SK-N-SH (cell line): ENCODE measurements at regions not wholly inside any gene's neighbourhood (a gene's known extent, or its start where the extent isn't known, plus 50 kb on each side); places are given as distances from the start of the nearest gene placed in this dataset.

Source experiments
- CTCF ChIA-PET: fragments of 300-600, 350-600 bp; formaldehyde crosslinking; extraction: SDS; loops from one replicate; lab custom pipeline; 2021; lab: Yijun Ruan, JAX
- POLR2A ChIA-PET: fragments of 350-600 bp; sonication (Branson Sonifier 250); formaldehyde crosslinking; extraction: SDS; loops from one replicate; lab custom pipeline; 2020; ENCODE audit warnings: antibody characterized with exemption, inconsistent platforms; lab: Yijun Ruan, JAX
- DNase-seq: peaks from one replicate; pipeline ENCODE4 v3.0.0; 2012
- H2AFZ ChIP-seq: fragments of 200-600 bp; sonication (generic); 2 replicates; pipeline ENCODE4 v1.8.1; 2016; ENCODE audit warnings: antibody characterized with exemption, mild to moderate bottlenecking, low read depth
- H3F3A ChIP-seq: fragments of 200-600 bp; sonication (generic); replicated peaks from 2 replicates; pipeline ENCODE3; 2016; ENCODE audit warnings: antibody characterized with exemption, mild to moderate bottlenecking; ENCODE audit not compliant: insufficient read depth
- H3K27ac ChIP-seq, 2 experiments: fragments of 200-500 bp in 1 of 2; fragments of 200-600 bp in 1 of 2; sonication (Bioruptor generic) in 1 of 2; sonication (generic), shearing (Covaris generic) in 1 of 2; 2 replicates each; pipeline versions ENCODE4 v1.5.1 to v1.6.1; 2014 to 2016; ENCODE audit warnings: low read depth in 2 of 2, inconsistent platforms in 1 of 2, low read length in 1 of 2, mild to moderate bottlenecking in 1 of 2, mixed read lengths in 1 of 2
- H3K27me3 ChIP-seq: fragments of 200-600 bp; sonication (generic), shearing (Covaris generic); 2 replicates; pipeline ENCODE4 v1.6.1; 2016; ENCODE audit warnings: mixed run types; ENCODE audit not compliant: insufficient read depth
- H3K36me3 ChIP-seq, 2 experiments: fragments of 200-500 bp in 1 of 2; fragments of 200-600 bp in 1 of 2; sonication (Bioruptor generic) in 1 of 2; sonication (generic) in 1 of 2; replicated peaks in 1 of 2; 2 replicates each; pipeline versions ENCODE3 to v1.5.1; 2014 to 2016; ENCODE audit warnings: low read length in 1 of 2, mild to moderate bottlenecking in 1 of 2; ENCODE audit not compliant: insufficient read depth in 2 of 2, control insufficient read depth in 1 of 2
- H3K4me1 ChIP-seq, 2 experiments: fragments of 200-500 bp in 1 of 2; fragments of 200-600 bp in 1 of 2; sonication (Bioruptor generic) in 1 of 2; sonication (generic), shearing (Covaris generic) in 1 of 2; 2 replicates each; pipeline versions ENCODE4 v1.5.1 to v1.6.1; 2014 to 2016; ENCODE audit warnings: low read depth in 1 of 2, low read length in 1 of 2, mixed run types in 1 of 2; ENCODE audit not compliant: insufficient read depth in 2 of 2, control insufficient read depth in 1 of 2
- H3K4me2 ChIP-seq: fragments of 200-600 bp; sonication (generic), shearing (Covaris generic); 2 replicates; pipeline ENCODE4 v1.6.1; 2017; ENCODE audit warnings: mixed run types
- H3K4me3 ChIP-seq, 2 experiments: fragments of 200-500 bp in 1 of 2; fragments of 200-600 bp in 1 of 2; sonication (Bioruptor generic) in 1 of 2; sonication (generic), shearing (Covaris generic) in 1 of 2; 2 replicates each; pipeline versions ENCODE4 v1.5.1 to v1.8.1; 2014 to 2016; ENCODE audit warnings: low read depth in 2 of 2, inconsistent platforms in 1 of 2, low read length in 1 of 2, mild to moderate bottlenecking in 1 of 2, mixed read lengths in 1 of 2, moderate library complexity in 1 of 2
- H3K79me2 ChIP-seq: fragments of 200-600 bp; sonication (generic); 2 replicates; pipeline ENCODE4 v1.8.1; 2017; ENCODE audit warnings: mild to moderate bottlenecking; ENCODE audit not compliant: insufficient read depth
- H3K9ac ChIP-seq: fragments of 200-600 bp; sonication (generic); 2 replicates; pipeline ENCODE4 v1.6.1; 2017; ENCODE audit warnings: mixed run types
- H3K9me2 ChIP-seq: fragments of 200-600 bp; sonication (generic); 2 replicates; pipeline ENCODE4 v1.6.1; 2017; ENCODE audit warnings: mixed run types
- H3K9me3 ChIP-seq: fragments of 200-600 bp; sonication (generic); 2 replicates; pipeline ENCODE4 v1.6.1; 2017; ENCODE audit warnings: mixed run types, mild to moderate bottlenecking, moderate library complexity
- H4K20me1 ChIP-seq: fragments of 200-600 bp; sonication (generic); 2 replicates; pipeline ENCODE4 v1.6.1; 2017; ENCODE audit warnings: mild to moderate bottlenecking, mixed run types; ENCODE audit not compliant: insufficient read depth
- CHD2 ChIP-seq: fragments of 150-350 bp; IDR thresholded peaks from 2 replicates; pipeline ENCODE4 v1.6.1; 2018; ENCODE audit warnings: low read length; ENCODE audit not compliant: partially characterized antibody
- EZH2phosphoT487 ChIP-seq: fragments of 200-600 bp; sonication (generic); IDR thresholded peaks from 2 replicates; pipeline ENCODE4 v1.6.1; 2017; ENCODE audit warnings: low read depth, mixed run types, mild to moderate bottlenecking, antibody characterized with exemption, moderate library complexity, borderline replicate concordance
- FOXJ3 ChIP-seq: sonication (generic); formaldehyde crosslinking; IDR thresholded peaks from 2 replicates; pipeline ENCODE4 v1.5.1; 2020; ENCODE audit warnings: mild to moderate bottlenecking, missing genetic modification reagents
- FOXM1 ChIP-seq: IDR thresholded peaks from 2 replicates; pipeline ENCODE4 v1.4.0; 2012; ENCODE audit warnings: low read depth, mild to moderate bottlenecking
- NFIC ChIP-seq: IDR thresholded peaks from 2 replicates; pipeline ENCODE4 v1.4.0; 2012; ENCODE audit warnings: borderline replicate concordance
- NRF1 ChIP-seq: IDR thresholded peaks from 2 replicates; pipeline ENCODE4 v1.6.1; 2012; ENCODE audit warnings: low read depth, mild to moderate bottlenecking, low read length
- RAD21 ChIP-seq: IDR thresholded peaks from 2 replicates; pipeline ENCODE4 v1.6.1; 2012; ENCODE audit warnings: mild to moderate bottlenecking, low read length
- RFX5 ChIP-seq: IDR thresholded peaks from 2 replicates; pipeline ENCODE4 v1.6.1; 2012; ENCODE audit warnings: mild to moderate bottlenecking, improper control_type of control experiment, low read length
- SMC3 ChIP-seq: IDR thresholded peaks from 2 replicates; pipeline ENCODE4 v1.6.1; 2012; ENCODE audit warnings: low read depth, low read length, improper control_type of control experiment
- TAF1 ChIP-seq: IDR thresholded peaks from 2 replicates; pipeline ENCODE4 v1.6.1; 2012; ENCODE audit warnings: low read depth, mild to moderate bottlenecking, low read length, moderate library complexity, borderline replicate concordance
- TCF12 ChIP-seq: IDR thresholded peaks from 2 replicates; pipeline ENCODE4 v1.4.0; 2012
- USF2 ChIP-seq: fragments of 150-350 bp; IDR thresholded peaks from 2 replicates; pipeline ENCODE4 v1.6.1; 2017; ENCODE audit warnings: antibody characterized with exemption, low read length, low read depth, borderline replicate concordance
- WGBS: methylation state at CpG from one replicate; pipeline ENCODE4 v1.1.6; 2017; ENCODE audit warnings: low lambda C conversion rate; 5-methylcytosine and 5-hydroxymethylcytosine counted together

- Histone ChIP-seq H3K79me2 (no peaks in the 10 kb centered on the region), H3K36me3 (no peaks in the 10 kb centered on the region), H3K27ac (no peak overlapping the region), H3K9me2 (no peaks in the 10 kb centered on the region), H3K4me3 (no peak overlapping the region), H3K9ac (no peak overlapping the region), H2AFZ (no peak overlapping the region), H3K27me3 (no peaks in the 10 kb centered on the region), H3K9me3 (no peaks in the 10 kb centered on the region), H3K4me1 (no peaks in the 10 kb centered on the region), H3K4me2 (no peak overlapping the region), H3F3A (no peaks in the 10 kb centered on the region), H4K20me1 (no peaks in the 10 kb centered on the region)
- WGBS = 5% methylated on average over 4 of the region's 4 CpGs
- DNase-seq = no peak
- ChIA-PET CTCF (interaction anchor here (1.4 kb wide), 1 partner anchor 37 kb away, joined by 3 read pairs; no protein-coding TSS in a partner anchor), POLR2A (no interaction called here)
- TF ChIP-seq FOXM1 (no peak), USF2 (no peak), CHD2 (no peak), EZH2phosphoT487 (no peak), TAF1 (no peak), RFX5 (no peak), TCF12 (no peak), FOXJ3 (CRISPR knock-in tag) (no peak), NRF1 (no peak), NFIC (no peak)
Observed at GRCh38 chr2:53467467-53468180, 300.0 kb upstream of the CHAC2 start.

GRCh38 chr2:53463806-53464726 lies 303.5 kb upstream of the CHAC2 start:
- H3K9me3 ChIP-seq = no peaks in the 10 kb centered on the region
- no peak overlapping the region for H3K4me3 ChIP-seq
- no peak for DNase-seq
- no peaks in the 10 kb centered on the region for H3K36me3 ChIP-seq
- H3K9ac ChIP-seq = no peak overlapping the region
- H4K20me1 ChIP-seq = no peaks in the 10 kb centered on the region
- POLR2A ChIA-PET = no interaction called here
- H3K4me1 ChIP-seq = no peaks in the 10 kb centered on the region
- H3F3A ChIP-seq = no peaks in the 10 kb centered on the region
- H3K27ac ChIP-seq = no peak overlapping the region
- no peaks in the 10 kb centered on the region for H3K27me3 ChIP-seq
- 34% methylated on average over 3 of the region's 3 CpGs for WGBS
- H2AFZ ChIP-seq = no peak overlapping the region
- CTCF ChIA-PET = interaction anchor here (0.7 kb wide), 1 partner anchor 16 kb away, joined by 3 read pairs; no protein-coding TSS in a partner anchor
- H3K4me2 ChIP-seq = no peak overlapping the region
- H3K9me2 ChIP-seq = no peaks in the 10 kb centered on the region
- TF ChIP-seq NRF1 = no peak
- TF ChIP-seq RAD21 = no peak
- no peak for TF ChIP-seq SMC3
- no peak for TF ChIP-seq USF2
- TF ChIP-seq TAF1 = no peak
- TF ChIP-seq FOXM1 = no peak
- TF ChIP-seq, all 33 proteins: peak for 0
- no peaks in the 10 kb centered on the region for H3K79me2 ChIP-seq
